ENCODE measurements at regions not wholly inside any gene's neighbourhood (a gene's known extent, or its start where the extent isn't known, plus 50 kb on each side); places are given as distances from the start of the nearest gene placed in this dataset.

DNA sequence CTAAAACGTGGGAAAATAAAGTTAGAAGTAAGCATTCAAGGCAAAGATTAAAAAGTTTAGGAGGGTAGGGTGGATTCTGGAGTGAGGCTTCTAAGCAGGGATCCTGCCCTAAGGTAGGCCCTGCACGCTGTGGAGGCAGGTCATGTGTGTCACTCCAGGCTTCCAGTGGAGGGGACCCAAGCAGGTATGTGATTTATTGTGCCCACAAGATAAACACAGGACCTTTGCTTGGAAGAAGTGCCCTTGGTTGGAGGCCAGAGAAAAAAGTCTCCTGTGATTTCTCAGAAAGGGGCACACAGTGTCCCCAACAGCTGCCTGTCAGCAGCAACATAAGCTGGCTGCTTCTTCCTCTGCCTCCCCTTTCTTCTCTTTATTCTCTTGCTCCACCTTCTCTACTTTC lies 110.8 kb downstream of the FOXD2 start:
- TF ChIP-seq CTCF (IDR thresholded peaks at IDR 0.05) (no peak), POLR2A (IDR thresholded peaks at IDR 0.05) (no peak)

Measured in lower leg skin (tissue), 3 donors.